OCI-LY7 (cell line): ENCODE measurements at regions not wholly inside any gene's neighbourhood (a gene's known extent, or its start where the extent isn't known, plus 50 kb on each side); places are given as distances from the start of the nearest gene placed in this dataset.

Experiments
- BruUV-seq: library from RNA; stranded (reverse); fragments of 400-500 nt; replicated peaks from 2 replicates; lab custom pipeline; 2021; lab: Mats Ljungman, UMichigan
- CTCF ChIA-PET: fragments of 300-600 bp; sonication (Branson Sonifier 250); formaldehyde crosslinking; loops from one replicate; lab custom pipeline; 2022; ENCODE audit warnings: antibody characterized with exemption; ENCODE audit not compliant: unreplicated experiment; lab: Charles Lee
- POLR2A ChIA-PET: fragments of 300-600 bp; sonication (Branson Sonifier 250); formaldehyde crosslinking; loops from one replicate; lab custom pipeline; 2022; ENCODE audit warnings: antibody characterized with exemption; lab: Charles Lee
- DNase-seq: peaks from one replicate; pipeline ENCODE4 v3.0.0-alpha.2; 2015; ENCODE audit warnings: low spot score
- H2AFZ ChIP-seq: fragments of 200-600 bp; sonication (generic), shearing (Covaris generic); 2 replicates; pipeline ENCODE4 v1.6.1; 2014; ENCODE audit warnings: mild to moderate bottlenecking, antibody characterized with exemption, low read length, moderate library complexity
- H3K27ac ChIP-seq: fragments of 200-600 bp; sonication (generic); 2 replicates; pipeline ENCODE4 v1.5.1; 2014; ENCODE audit warnings: mixed run types, low read depth, mild to moderate bottlenecking, moderate library complexity, low read length, inconsistent platforms; ENCODE audit not compliant: poor library complexity, severe bottlenecking
- H3K36me3 ChIP-seq: fragments of 200-600 bp; sonication (generic); 2 replicates; pipeline ENCODE4 v1.6.1; 2014; ENCODE audit warnings: mild to moderate bottlenecking, antibody characterized with exemption, low read length, moderate library complexity, mixed read lengths; ENCODE audit not compliant: insufficient read depth
- H3K4me1 ChIP-seq: fragments of 200-600 bp; sonication (generic); 2 replicates; pipeline ENCODE4 v1.5.1; 2014; ENCODE audit warnings: mild to moderate bottlenecking, low read length; ENCODE audit not compliant: insufficient read depth, poor library complexity, severe bottlenecking
- H3K4me2 ChIP-seq: fragments of 200-600 bp; sonication (generic); 2 replicates; pipeline ENCODE4 v1.6.1; 2014; ENCODE audit warnings: mild to moderate bottlenecking, low read length
- H3K4me3 ChIP-seq: fragments of 200-600 bp; sonication (generic); 2 replicates; pipeline ENCODE4 v1.5.1; 2014; ENCODE audit warnings: mild to moderate bottlenecking, low read depth, low read length; ENCODE audit not compliant: poor library complexity, severe bottlenecking
- H3K79me2 ChIP-seq: fragments of 200-600 bp; sonication (generic); 2 replicates; pipeline ENCODE4 v1.6.1; 2016; ENCODE audit warnings: low read depth, mild to moderate bottlenecking, low read length, moderate library complexity, mixed read lengths; ENCODE audit not compliant: insufficient read depth
- H3K9me2 ChIP-seq: fragments of 200-600 bp; sonication (generic); 2 replicates; pipeline ENCODE4 v1.6.1; 2016; ENCODE audit warnings: mild to moderate bottlenecking, low read length, mixed read lengths; ENCODE audit not compliant: insufficient read depth
- H3K9me3 ChIP-seq: fragments of 200-600 bp; sonication (generic); 2 replicates; pipeline ENCODE4 v1.6.1; 2014; ENCODE audit warnings: mild to moderate bottlenecking, mixed run types, low read length, mixed read lengths
- H4K20me1 ChIP-seq: fragments of 200-600 bp; sonication (generic); 2 replicates; pipeline ENCODE4 v1.6.1; 2014; ENCODE audit warnings: mild to moderate bottlenecking, antibody characterized with exemption, low read length, moderate library complexity, mixed read lengths; ENCODE audit not compliant: insufficient read depth
- EZH2phosphoT487 ChIP-seq: fragments of 200-600 bp; sonication (generic); IDR thresholded peaks from 2 replicates; pipeline ENCODE4 v1.6.1; 2018; ENCODE audit warnings: low read depth, borderline replicate concordance, mild to moderate bottlenecking, mixed run types, antibody characterized with exemption, low read length, moderate library complexity, mixed read lengths
- intact Hi-C: fragments of 100-400 bp; cut with micrococcal nuclease; formaldehyde crosslinking; loops from one replicate; pipeline ENCODE4 v1.10.0; 2022; ENCODE audit not compliant: unreplicated experiment
- TF ChIP-seq, protein P1 (sequence below): fragments of 200-600 bp; sonication (generic); conservative IDR thresholded peaks from 2 replicates; pipeline ENCODE4 v1.5.1; 2014; ENCODE audit warnings: mild to moderate bottlenecking, antibody characterized with exemption, low read length, moderate library complexity, mixed read lengths

DNA sequence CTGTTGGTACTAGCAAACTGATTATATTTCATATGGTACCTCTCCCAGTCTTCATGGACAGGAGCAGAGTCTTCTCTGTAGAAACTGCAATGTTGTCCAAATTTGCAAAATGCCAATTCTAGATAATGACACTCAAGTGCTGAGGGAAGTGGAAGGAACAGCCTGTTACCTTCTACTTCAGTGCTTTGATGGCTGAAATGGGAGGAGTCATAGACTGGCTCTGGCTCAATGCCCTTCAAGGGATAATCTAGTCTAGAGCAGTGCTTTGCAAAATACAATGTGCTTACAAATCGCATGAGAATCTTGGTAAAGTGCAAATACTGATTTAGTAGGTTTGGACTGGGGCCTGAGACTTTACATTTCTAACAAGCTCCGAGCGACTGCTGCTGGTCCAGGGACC, 51.7 kb upstream of the ACP3 start:
- H3K36me3 ChIP-seq = no peaks in the 10 kb centered on the region
- CTCF ChIA-PET = no interaction called here
- no TSS peak for BruUV-seq
- H3K4me3 ChIP-seq = no peak overlapping the region
- no peak for DNase-seq
- no peaks in the 10 kb centered on the region for H3K9me2 ChIP-seq
- POLR2A ChIA-PET = interaction anchor here (1.0 kb wide), 1 partner anchor 163 kb away, joined by 3 read pairs; no protein-coding TSS in a partner anchor
- intact Hi-C loops = no loop called here
- H3K27ac ChIP-seq = no peak overlapping the region
- no peaks in the 10 kb centered on the region for H3K9me3 ChIP-seq
- H2AFZ ChIP-seq = no peak overlapping the region
- no peaks in the 10 kb centered on the region for H3K79me2 ChIP-seq
- no peak for TF ChIP-seq EZH2phosphoT487
- TF ChIP-seq, protein P1, sequence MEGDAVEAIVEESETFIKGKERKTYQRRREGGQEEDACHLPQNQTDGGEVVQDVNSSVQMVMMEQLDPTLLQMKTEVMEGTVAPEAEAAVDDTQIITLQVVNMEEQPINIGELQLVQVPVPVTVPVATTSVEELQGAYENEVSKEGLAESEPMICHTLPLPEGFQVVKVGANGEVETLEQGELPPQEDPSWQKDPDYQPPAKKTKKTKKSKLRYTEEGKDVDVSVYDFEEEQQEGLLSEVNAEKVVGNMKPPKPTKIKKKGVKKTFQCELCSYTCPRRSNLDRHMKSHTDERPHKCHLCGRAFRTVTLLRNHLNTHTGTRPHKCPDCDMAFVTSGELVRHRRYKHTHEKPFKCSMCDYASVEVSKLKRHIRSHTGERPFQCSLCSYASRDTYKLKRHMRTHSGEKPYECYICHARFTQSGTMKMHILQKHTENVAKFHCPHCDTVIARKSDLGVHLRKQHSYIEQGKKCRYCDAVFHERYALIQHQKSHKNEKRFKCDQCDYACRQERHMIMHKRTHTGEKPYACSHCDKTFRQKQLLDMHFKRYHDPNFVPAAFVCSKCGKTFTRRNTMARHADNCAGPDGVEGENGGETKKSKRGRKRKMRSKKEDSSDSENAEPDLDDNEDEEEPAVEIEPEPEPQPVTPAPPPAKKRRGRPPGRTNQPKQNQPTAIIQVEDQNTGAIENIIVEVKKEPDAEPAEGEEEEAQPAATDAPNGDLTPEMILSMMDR = no peak
- H4K20me1 ChIP-seq = no peaks in the 10 kb centered on the region
- no peaks in the 10 kb centered on the region for H3K4me1 ChIP-seq
- no peak overlapping the region for H3K4me2 ChIP-seq

DNA sequence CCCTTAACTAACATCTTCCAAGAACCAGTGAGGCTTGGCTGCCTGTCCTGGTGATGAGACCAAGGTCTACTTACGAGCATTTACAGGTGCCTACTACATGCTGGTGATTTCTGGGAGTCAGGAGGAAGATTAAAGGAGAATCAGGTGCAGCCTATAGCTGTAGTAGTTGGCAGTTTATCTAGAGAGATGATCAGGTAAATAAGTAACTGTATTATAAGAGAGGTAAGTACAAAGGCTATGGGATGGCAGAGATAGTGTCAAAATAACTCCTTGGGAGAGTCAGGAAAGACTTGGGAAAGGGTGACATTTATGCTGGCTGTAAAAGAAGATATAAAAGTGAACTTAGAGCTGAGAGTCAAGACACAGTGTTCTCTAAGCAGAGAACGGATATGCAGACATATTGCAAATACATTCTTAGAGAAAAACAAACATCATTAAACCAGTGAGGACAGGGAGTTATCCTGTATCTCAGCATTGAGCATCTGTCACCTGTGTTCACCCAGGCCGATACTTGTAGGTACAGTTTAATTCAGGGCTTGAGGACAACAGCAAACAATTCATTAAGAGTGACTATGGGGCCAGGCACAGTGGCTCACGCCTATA, 49.7 kb upstream of the ACP3 start:
- no peak overlapping the region for H3K4me2 ChIP-seq
- no peaks in the 10 kb centered on the region for H3K9me3 ChIP-seq
- CTCF ChIA-PET = no interaction called here
- no peak overlapping the region for H3K4me3 ChIP-seq
- POLR2A ChIA-PET = no interaction called here
- no peaks in the 10 kb centered on the region for H3K79me2 ChIP-seq
- no peaks in the 10 kb centered on the region for H3K36me3 ChIP-seq
- H3K27ac ChIP-seq = no peak overlapping the region
- H4K20me1 ChIP-seq = no peaks in the 10 kb centered on the region
- no TSS peak for BruUV-seq
- TF ChIP-seq EZH2phosphoT487 = no peak
- TF ChIP-seq, protein P1 = no peak
- no peaks in the 10 kb centered on the region for H3K4me1 ChIP-seq
- intact Hi-C loops = no loop called here
- no peaks in the 10 kb centered on the region for H3K9me2 ChIP-seq
- no peak overlapping the region for H2AFZ ChIP-seq
- DNase-seq = no peak
